BE2C (cell line): ENCODE measurements at regions not wholly inside any gene's neighbourhood (a gene's known extent, or its start where the extent isn't known, plus 50 kb on each side); places are given as distances from the start of the nearest gene placed in this dataset.

Source experiments
- DNase-seq: peaks from one replicate; pipeline ENCODE4 v3.0.0-alpha.2; 2020
- H3K27me3 ChIP-seq: fragments of 250-450 bp; sonication (Bioruptor Pico); 2 replicates; pipeline ENCODE4 v1.5.1; 2020; ENCODE audit warnings: mild to moderate bottlenecking
- H3K36me3 ChIP-seq: fragments of 250-450 bp; sonication (Bioruptor Pico); 2 replicates; pipeline ENCODE4 v1.5.1; 2020; ENCODE audit warnings: mild to moderate bottlenecking
- H3K4me1 ChIP-seq: fragments of 250-450 bp; sonication (Bioruptor Pico); 2 replicates; pipeline ENCODE4 v1.5.1; 2020
- H3K4me3 ChIP-seq: 2 replicates; pipeline ENCODE4 v1.5.1; 2011; ENCODE audit warnings: low read depth, low read length
- H3K9me3 ChIP-seq: fragments of 250-450 bp; sonication (Bioruptor Pico); 2 replicates; pipeline ENCODE4 v1.5.1; 2020
- CTCF ChIP-seq: IDR thresholded peaks from 2 replicates; pipeline ENCODE4 v1.5.1; 2012; ENCODE audit warnings: mild to moderate bottlenecking, low read depth, low read length

- H3K4me3 ChIP-seq: no peak overlapping the region
- TF ChIP-seq CTCF: no peak
- DNase-seq: no peak
- no peaks in the 10 kb centered on the region for H3K27me3 ChIP-seq
- H3K4me1 ChIP-seq: no peaks in the 10 kb centered on the region
- H3K36me3 ChIP-seq: no peaks in the 10 kb centered on the region
- H3K9me3 ChIP-seq: no peaks in the 10 kb centered on the region
These were observed 203.1 kb downstream of the SLC7A11 start for GRCh38 chr4:138039010-138039409.

GRCh38 chr4:138037696-138038095 lies 204.5 kb downstream of the SLC7A11 start:
- H3K4me1 ChIP-seq: no peaks in the 10 kb centered on the region
- no peak for DNase-seq
- no peak for TF ChIP-seq CTCF
- no peaks in the 10 kb centered on the region for H3K36me3 ChIP-seq
- no peak overlapping the region for H3K4me3 ChIP-seq
- no peaks in the 10 kb centered on the region for H3K27me3 ChIP-seq
- no peaks in the 10 kb centered on the region for H3K9me3 ChIP-seq

- no peaks in the 10 kb centered on the region for H3K36me3 ChIP-seq
- H3K4me1 ChIP-seq: no peaks in the 10 kb centered on the region
- no peaks in the 10 kb centered on the region for H3K9me3 ChIP-seq
- no peaks in the 10 kb centered on the region for H3K27me3 ChIP-seq
- peak; percentile 11 for DNase-seq
- H3K4me3 ChIP-seq: no peak overlapping the region
- TF ChIP-seq CTCF: peak; percentile 71
These were observed 206.3 kb downstream of the SLC7A11 start for GRCh38 chr4:138035781-138036258.

- TF ChIP-seq CTCF: no peak
- Histone ChIP-seq H3K36me3 (no peaks in the 10 kb centered on the region), H3K4me1 (no peaks in the 10 kb centered on the region), H3K9me3 (no peaks in the 10 kb centered on the region), H3K4me3 (no peak overlapping the region), H3K27me3 (no peaks in the 10 kb centered on the region)
- no peak for DNase-seq
These were observed 207.3 kb downstream of the SLC7A11 start for GRCh38 chr4:138034871-138035270.

GRCh38 chr4:138032222-138032621 lies 209.9 kb downstream of the SLC7A11 start:
- Histone ChIP-seq H3K36me3 (no peaks in the 10 kb centered on the region), H3K27me3 (no peaks in the 10 kb centered on the region), H3K4me3 (no peak overlapping the region), H3K9me3 (no peaks in the 10 kb centered on the region), H3K4me1 (no peaks in the 10 kb centered on the region)
- no peak for TF ChIP-seq CTCF
- DNase-seq: no peak

- no peaks in the 10 kb centered on the region for H3K27me3 ChIP-seq
- no peaks in the 10 kb centered on the region for H3K36me3 ChIP-seq
- TF ChIP-seq CTCF: no peak
- no peaks in the 10 kb centered on the region for H3K9me3 ChIP-seq
- DNase-seq: no peak
- H3K4me3 ChIP-seq: no peak overlapping the region
- H3K4me1 ChIP-seq: no peaks in the 10 kb centered on the region
These were observed 211.8 kb downstream of the SLC7A11 start for GRCh38 chr4:138030375-138030774.
